Pulmonary artery endothelial cell (primary cell): ENCODE measurements at regions not wholly inside any gene's neighbourhood (a gene's known extent, or its start where the extent isn't known, plus 50 kb on each side); places are given as distances from the start of the nearest gene placed in this dataset.

Source experiments
- DNase-seq: peaks from one replicate; pipeline ENCODE4 v3.0.0-alpha.2; 2011; ENCODE audit warnings: low read depth, low spot score

GRCh38 chr16:49128740-49129139 is 152.9 kb downstream of the CBLN1 start:
- no peak for DNase-seq

- no peak for DNase-seq
Observed at GRCh38 chr16:49127103-49127502, 154.5 kb downstream of the CBLN1 start.

- DNase-seq, result no peak
Observed at GRCh38 chr16:49121636-49122035, 160.0 kb downstream of the CBLN1 start.

GRCh38 chr16:49120631-49121030 is 161.0 kb downstream of the CBLN1 start:
- no peak for DNase-seq

GRCh38 chr16:49116873-49117272 is 164.8 kb downstream of the CBLN1 start:
- no peak for DNase-seq

GRCh38 chr16:49115956-49116355 is 165.7 kb downstream of the CBLN1 start:
- DNase-seq, result no peak

GRCh38 chr16:49112754-49113153 is 168.9 kb downstream of the CBLN1 start:
- no peak for DNase-seq

GRCh38 chr16:49111351-49111750 is 170.3 kb downstream of the CBLN1 start:
- no peak for DNase-seq

- DNase-seq, result no peak
Observed at GRCh38 chr16:49108611-49109010, 173.0 kb downstream of the CBLN1 start.

- no peak for DNase-seq
Observed at GRCh38 chr16:49103298-49103697, 178.3 kb downstream of the CBLN1 start.

- DNase-seq, result no peak
Observed at GRCh38 chr16:49101997-49102396, 179.6 kb downstream of the CBLN1 start.

GRCh38 chr16:49100366-49100765 is 181.3 kb downstream of the CBLN1 start:
- DNase-seq, result no peak

GRCh38 chr16:49097964-49098363 is 183.7 kb downstream of the CBLN1 start:
- DNase-seq, result no peak

- no peak for DNase-seq
Observed at GRCh38 chr16:49096176-49096945, 185.3 kb downstream of the CBLN1 start.

- no peak for DNase-seq
Observed at GRCh38 chr16:49095539-49095938, 186.1 kb downstream of the CBLN1 start.

- DNase-seq, result no peak
Observed at GRCh38 chr16:49094471-49094870, 187.2 kb downstream of the CBLN1 start.

GRCh38 chr16:49093939-49094338 is 187.7 kb downstream of the CBLN1 start:
- no peak for DNase-seq

GRCh38 chr16:49092704-49093103 is 188.9 kb downstream of the CBLN1 start:
- no peak for DNase-seq

- no peak for DNase-seq
Observed at GRCh38 chr16:49089533-49089932, 192.1 kb downstream of the CBLN1 start.

GRCh38 chr16:49089039-49089438 is 192.6 kb downstream of the CBLN1 start:
- no peak for DNase-seq

- no peak for DNase-seq
Observed at GRCh38 chr16:49085686-49086085, 196.0 kb downstream of the CBLN1 start.

- DNase-seq, result no peak
Observed at GRCh38 chr16:49084628-49085390, 196.8 kb downstream of the CBLN1 start.

- DNase-seq, result no peak
Observed at GRCh38 chr16:49081554-49081953, 200.1 kb downstream of the CBLN1 start.
